HG03025 (cell line): ENCODE measurements at regions not wholly inside any gene's neighbourhood (a gene's known extent, or its start where the extent isn't known, plus 50 kb on each side); places are given as distances from the start of the nearest gene placed in this dataset.
"Not testable (repeated sequence)": the region's sequence is repeated elsewhere in the genome, so short reads cannot be mapped to it uniquely, and the experiment has no call there.

ENCODE experiments used
- ATAC-seq: cut with Tn5 transposase; IDR thresholded peaks from one replicate; pipeline ENCODE4 v1.9.1; 2021; ENCODE audit warnings: mild to moderate bottlenecking, moderate library complexity; ENCODE audit not compliant: unreplicated experiment, low FRiP score

DNA sequence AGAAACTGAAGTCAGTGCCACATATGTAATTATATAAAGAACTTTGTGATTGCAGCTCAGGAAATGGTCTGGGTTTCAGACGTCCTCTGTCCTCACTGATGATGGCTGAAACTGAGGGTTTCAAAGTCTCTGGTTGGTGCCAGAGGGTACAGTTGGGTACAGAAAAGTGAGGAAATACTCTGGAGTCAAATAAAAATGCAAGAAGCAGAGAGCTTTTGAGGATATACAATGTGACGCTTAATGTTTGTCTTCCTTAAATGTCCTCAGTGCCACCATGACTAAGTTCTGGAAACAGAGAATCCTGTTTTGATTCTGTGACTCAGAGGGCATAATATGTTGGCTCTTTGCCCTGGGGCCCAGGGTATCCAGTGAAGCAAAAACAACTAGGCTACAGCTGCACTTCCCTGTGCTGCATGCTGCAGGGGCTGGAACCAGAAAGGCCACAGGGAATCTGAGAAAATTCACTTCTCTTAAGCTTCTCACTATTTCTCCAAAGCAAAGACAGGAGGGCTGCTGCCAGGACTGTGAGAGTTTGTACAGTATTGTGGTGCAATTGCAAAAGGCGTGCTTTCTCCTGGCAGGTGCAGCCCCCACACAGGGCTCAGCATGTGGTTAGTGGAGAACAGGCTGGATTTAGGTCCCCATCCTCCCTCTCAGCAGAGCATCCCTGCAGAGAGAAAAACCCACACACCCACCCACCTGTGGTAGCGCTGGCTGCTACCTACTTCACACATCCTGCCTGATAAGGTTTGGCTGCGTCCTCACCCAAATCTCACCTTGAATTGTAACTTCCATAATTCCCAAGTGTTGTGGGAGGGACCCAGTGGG is 169.5 kb upstream of the SVIL start:
- ATAC-seq = no peak

DNA sequence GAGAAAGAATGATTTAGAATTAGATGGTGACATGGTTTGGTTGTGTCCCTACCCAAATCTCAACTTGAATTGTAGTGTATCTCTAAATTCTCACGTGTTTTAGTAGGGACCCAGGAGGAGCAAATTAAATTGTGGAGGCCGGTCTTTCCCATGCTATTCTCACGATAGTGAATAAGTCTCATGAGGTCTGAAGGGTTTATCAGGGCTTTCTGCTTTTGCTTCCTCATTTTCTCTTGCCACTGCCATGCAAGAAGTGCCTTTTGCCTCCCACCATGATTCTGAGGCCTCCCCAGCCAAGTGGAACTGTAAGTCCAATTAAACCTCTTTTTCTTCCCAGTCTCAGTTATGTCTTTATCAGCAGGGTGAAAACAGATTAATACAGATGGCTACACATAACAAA is 167.4 kb upstream of the SVIL start:
- ATAC-seq = no peak

GRCh38 chr10:29798921-29799690 is 164.3 kb upstream of the SVIL start:
- ATAC-seq = no peak

DNA sequence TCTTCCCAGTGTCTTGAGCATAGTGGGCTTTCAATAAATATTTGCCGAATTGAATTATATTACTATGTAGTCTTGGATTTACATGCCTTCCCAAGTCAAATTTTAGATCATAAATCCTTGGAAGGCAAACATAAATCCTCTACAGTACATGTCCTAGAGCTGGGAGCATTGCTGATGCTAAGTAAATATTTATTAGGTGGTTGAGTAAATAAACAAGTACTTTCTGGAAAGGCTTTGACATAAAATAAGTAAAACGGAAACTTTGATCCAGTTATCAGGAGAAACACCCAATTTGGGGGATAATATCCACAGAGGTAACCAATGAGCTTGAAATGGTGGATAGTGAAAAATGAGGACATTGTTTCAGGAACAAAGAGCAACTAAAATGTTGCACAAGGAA is 162.8 kb upstream of the SVIL start:
- no peak for ATAC-seq

GRCh38 chr10:29795850-29796249 is 161.1 kb upstream of the SVIL start:
- no peak for ATAC-seq

- no peak for ATAC-seq
Measured at GRCh38 chr10:29794776-29795611, 160.2 kb upstream of the SVIL start.

- no peak for ATAC-seq
Measured at GRCh38 chr10:29791773-29792172, 157.0 kb upstream of the SVIL start.

DNA sequence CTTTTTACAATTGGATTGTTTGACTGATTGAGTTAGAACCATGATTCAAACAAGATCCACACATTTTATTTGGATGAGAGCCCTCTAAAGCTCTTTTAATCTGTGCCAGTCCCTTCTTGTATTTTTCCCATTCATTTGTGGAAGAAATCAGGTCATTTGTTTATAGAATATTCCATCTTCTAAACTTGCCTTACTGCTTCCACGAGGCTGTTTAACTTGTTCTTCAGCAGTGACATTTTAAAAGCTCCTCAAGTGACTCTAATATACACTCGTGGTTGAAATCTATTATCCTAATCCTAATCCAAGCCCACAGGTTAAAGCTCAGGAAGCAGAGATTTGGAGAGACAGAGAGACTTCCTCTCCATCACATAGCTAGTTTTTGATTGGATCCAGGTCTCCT is 155.4 kb upstream of the SVIL start:
- no peak for ATAC-seq

DNA sequence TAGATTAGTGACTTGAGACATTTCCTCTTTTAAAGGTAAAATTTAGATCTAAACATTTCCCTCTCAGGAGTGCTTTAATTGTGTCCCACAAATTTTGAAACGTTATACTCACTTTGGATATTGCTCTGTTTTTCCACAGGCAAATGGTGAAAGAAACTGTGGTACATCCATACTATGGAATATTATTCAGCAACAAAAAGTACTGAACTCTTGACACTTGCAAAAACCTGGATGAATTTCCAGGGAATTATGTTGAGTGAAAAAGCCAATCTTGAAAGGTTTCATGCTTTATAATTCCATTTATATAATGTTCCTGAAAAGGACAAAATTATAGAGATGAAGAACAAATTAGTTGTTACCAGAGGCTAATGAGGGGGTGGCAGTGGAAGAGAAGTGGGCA is 153.3 kb upstream of the SVIL start:
- ATAC-seq = no peak

DNA sequence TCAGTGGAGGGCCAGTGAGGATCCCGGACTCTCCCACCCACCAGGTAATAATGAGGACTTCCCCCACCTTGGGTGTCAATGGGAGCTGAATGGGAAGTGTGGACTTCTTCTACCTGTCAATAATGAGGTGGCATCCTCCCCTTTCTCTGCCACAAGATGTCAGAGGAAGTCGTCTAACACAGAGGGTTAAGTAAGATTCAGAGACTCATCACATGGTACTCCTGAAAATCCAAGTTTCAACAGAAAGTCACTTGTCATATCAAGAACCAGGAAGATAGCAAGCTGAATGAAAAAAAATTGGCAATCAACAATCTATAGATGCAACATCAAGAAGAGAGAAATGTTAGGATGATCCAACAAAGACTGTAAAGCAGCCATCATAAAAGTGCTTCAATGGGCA is 150.9 kb upstream of the SVIL start:
- ATAC-seq = no peak

DNA sequence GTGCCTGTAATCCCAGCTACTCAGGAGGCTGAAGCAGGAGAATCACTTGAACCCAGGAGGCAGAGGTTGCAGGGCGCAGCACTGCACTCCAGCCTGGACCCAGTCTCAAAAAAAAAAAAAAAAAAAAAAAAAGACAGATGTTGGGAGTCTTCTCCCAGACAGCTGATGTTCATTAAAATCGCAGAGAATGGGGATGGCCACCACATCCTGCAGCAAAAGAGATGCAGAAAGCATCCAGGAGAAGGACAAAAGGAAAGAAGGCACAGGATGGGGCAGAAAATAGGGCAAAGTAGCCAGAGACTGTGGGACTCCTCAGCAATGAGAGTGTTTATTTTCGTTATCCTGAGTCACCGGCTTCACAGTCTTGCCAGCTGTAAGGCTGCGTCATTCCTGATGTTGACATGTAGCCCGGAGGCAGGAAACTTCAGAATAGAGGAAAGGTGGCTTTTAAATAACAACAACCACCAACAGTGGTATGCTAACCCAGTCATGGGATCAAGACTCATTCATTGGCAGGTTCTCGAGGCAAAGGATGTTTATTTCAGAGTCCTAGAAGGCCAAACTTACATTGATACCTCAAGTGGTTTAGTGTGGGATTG is 149.5 kb upstream of the SVIL start:
- no peak for ATAC-seq

DNA sequence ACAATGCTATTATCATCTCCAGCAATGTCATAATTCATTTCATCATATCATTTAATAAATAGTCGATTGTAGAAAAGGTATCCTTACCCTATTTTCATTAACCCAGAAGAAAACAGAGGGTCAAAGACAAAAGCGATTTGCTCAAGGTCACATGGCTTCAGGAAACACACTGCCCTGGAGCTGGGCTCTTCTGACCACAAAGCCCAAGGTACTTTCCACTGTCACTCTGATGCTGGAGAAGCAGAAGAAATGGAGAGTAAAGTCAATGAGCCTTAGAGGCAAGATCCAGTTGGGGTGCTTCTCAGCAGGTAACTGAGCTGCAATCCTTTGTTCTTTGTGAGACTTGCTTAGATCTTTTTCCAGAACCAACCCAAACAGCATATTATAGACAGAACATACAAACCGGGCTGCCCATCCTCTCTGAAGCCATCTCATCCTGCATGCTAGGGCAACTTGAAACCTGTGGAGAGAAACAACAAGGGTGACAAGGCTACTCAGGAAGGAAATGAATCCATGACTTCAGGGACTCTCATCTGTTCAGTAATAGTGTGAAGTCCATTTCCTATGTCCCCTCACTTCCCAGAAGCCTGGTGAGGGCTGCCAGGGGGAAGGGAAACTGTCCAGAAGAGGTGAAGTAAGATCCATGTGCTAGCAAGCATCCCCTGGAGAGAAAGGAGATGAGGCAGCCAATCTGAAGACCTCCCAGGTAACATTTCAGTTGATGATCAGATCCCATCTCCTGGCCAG is 148.6 kb upstream of the SVIL start:
- no peak for ATAC-seq

GRCh38 chr10:29780639-29781038 is 145.9 kb upstream of the SVIL start:
- no peak for ATAC-seq

GRCh38 chr10:29780096-29780495 is 145.3 kb upstream of the SVIL start:
- no peak for ATAC-seq

DNA sequence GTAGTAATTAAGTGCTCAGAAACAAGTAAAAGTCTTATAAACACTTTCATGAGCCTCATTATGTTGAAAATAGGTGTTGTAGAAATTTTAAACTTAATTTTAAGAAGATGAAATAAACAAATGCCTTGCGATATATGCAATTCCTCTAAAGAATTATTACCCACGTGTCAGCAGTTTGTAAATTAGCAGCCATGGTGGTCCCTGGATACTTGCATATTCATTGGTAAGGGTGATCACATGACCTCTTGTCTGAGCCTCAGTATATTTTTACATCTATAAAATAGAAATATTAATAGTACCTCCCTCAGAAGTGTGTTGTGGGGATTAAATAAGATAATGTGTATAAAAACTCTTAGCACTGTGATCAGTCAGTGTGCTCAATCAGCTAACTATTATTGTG is 141.5 kb upstream of the SVIL start:
- ATAC-seq = no peak

GRCh38 chr10:29774475-29774874 is 139.7 kb upstream of the SVIL start:
- ATAC-seq = no peak

DNA sequence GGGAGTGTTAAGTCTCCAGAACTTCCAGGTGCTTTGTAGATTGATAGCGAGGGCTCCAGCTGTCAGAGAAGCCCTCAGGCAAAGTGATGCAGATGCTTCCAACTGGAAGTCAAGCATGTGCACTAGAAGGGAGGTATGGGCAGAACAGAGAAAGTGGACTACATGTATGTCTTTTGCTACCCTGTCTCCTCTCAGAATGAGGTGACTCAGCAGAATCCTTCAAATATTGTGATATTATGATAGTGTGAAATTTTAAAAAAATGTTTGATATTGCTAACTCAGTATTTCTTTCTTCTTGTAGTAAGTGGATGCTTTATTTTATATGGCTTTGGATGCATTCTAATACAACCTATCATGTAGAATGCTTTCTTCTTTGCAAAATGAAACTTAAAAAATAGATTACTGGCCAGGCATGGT is 138.9 kb upstream of the SVIL start:
- no peak for ATAC-seq

GRCh38 chr10:29772403-29772802 is 137.6 kb upstream of the SVIL start:
- no peak for ATAC-seq

- ATAC-seq = no peak
Measured at GRCh38 chr10:29771376-29771775, 136.6 kb upstream of the SVIL start.

- ATAC-seq = not testable (repeated sequence)
Measured at GRCh38 chr10:29769277-29769676, 134.5 kb upstream of the SVIL start.
